DMS153 treated with DMSO at 0.1 percent for 48 hours (cell line): ENCODE measurements at regions not wholly inside any gene's neighbourhood (a gene's known extent, or its start where the extent isn't known, plus 50 kb on each side); places are given as distances from the start of the nearest gene placed in this dataset.

ENCODE experiments used
- DNase-seq: peaks from one replicate; lab custom pipeline; 2025; ENCODE audit not compliant: unreplicated experiment; lab: John Stamatoyannopoulos, UW

DNA sequence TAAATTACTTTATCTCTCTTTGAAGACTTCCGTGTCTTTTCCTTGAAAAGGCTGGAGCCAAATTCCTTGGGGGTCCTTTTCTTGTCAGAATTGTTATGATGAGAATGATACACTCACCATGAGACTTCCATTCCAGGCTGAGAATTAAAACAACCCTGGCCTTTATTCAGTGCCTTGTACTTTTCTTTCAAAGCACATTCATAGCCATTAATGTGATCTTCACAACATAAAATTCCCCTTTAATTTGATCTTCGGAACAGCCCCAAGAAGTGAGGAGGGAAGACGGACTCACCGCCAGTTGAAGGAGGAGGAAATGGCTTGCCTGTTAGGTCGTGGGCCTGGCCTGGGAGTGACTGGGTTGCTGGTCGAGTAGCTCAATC is 127.3 kb downstream of the DDX1 start:
- no peak for DNase-seq

DNA sequence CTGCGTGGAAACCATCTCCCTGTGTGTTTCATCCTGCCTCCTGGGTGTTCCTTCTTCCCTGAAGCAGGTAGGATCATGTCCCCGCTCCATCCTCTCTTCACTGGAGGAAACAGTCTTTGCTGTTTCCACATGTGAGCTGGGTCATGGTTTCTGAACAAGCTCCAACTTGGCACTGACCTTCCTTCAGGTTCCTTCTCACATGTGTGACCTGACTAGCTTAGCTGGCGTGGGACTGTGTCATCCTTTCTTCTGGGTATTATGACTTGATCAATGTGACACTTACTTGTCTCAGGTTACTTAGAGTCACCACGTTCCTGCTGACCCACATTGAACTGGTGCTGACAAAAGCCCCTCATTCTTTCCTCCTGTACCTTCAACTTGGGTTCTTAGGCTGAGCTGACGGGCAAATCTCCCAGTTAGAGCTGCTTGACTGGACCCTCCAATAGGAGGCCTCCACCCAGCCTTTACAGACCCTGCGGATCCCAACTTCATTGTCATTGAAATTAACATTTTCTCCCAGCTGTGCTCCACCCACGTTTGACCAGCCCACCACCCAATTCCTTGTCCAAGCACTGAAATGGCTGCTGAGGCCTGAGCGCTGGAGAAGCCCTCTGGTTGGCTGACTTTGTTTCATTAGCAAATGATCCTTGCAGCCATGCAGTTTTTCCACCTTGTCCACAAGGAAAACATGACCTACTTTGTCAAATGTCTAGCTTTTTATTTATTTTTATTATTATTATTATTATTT is 128.1 kb downstream of the DDX1 start:
- no peak for DNase-seq

DNA sequence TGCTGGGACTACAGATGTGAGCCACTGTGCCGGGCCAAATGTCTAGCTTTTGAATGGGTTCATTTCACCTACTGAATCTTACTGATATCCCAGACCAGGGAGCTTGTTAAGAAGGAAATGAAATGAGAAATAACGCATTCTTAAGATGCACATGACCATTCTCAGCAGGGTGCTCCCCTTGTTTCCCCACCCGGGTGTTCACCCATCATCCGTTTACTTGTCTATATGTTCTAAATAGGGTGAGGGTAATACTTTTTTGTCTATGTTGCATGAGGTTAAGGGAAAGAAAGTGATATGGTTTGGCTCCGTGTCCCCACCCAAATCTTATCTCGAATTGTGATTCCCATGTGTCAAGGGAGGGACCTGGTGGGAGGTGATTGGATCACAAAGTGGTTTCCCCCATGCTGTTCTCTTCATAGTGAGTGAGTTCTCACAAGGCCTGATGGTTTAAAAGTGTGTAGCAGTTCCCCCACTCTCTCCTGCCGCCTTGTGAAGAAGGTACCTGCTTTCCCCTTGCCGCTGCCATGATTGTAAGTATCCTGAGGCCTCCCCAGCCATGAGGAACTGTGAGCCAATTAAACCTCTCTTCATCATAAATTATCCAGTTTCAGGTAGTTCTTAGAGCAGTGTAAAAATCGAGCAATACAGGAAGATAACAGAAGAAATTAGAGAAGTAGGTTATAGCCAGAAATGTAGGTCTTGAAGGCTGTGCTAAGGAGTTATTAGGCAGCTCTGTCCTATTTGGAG is 129.1 kb downstream of the DDX1 start:
- DNase-seq: no peak

DNA sequence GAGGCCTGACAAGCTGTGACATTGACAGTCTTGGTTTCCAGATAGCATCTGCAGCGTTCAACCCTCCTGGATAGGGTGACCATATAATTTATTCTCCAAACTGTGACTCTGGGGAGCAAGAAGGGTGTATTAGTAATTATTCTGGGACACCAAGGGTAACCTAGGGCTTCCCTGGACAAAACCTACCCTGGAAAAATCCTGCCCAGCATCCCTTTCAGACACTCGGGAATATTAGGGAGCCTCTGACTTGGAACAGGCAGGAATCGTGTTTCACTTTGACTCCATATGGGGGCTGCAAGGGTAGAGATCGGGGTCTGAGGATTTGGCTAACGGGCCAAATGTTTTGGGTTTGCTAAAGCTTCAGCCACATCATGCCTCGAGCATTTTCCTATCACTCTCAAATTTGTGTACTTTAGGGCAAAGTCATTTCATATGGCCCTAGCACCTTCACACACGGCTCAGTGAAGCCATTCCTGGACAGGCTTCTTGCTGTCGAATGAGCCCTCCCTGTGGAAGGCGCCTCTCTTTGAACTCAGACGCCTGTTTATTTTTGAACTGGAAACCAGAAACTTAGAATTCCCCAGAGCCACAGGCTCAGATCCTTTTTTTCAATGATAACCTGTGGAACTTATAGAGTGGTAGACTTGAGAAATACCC is 129.9 kb downstream of the DDX1 start:
- DNase-seq: no peak

DNA sequence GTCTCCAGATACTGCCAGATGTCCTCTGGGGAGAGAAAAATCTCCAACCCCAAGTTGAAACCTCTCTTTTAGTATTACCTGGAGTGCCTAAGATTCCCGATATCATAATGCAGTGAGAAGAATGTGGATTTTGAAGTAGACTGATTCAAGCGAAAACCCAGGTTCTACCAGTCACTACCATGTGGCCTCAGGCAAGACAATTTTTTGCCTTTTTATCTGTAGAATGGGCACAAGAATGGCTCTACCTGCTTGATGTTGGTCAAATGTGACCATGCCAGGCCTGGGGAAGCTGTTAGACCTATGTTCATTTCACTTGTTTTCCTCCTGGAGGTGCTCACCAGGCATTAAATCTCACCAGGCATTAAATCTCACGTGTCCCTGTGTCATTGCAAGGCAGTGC is 131.3 kb downstream of the DDX1 start:
- no peak for DNase-seq

DNA sequence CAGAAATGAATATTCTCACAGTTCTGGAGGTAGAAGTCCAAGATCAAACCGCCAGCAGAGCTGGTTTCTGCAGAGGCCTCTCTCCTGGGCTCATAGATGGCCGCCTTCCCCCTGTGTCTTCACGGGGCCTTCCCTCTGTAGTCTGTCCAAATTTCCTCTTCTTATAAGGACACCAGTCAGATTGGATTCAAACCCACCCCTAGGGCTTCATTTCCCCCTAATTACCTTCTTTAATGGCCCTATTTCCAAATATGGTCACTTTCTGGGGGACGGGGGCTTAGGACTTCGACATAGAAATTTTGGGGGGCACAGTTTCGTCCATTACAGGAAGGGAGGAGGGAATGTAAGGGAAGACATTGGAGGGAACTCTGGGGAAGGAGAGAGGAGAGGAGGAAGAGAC is 132.6 kb downstream of the DDX1 start:
- DNase-seq: no peak

DNA sequence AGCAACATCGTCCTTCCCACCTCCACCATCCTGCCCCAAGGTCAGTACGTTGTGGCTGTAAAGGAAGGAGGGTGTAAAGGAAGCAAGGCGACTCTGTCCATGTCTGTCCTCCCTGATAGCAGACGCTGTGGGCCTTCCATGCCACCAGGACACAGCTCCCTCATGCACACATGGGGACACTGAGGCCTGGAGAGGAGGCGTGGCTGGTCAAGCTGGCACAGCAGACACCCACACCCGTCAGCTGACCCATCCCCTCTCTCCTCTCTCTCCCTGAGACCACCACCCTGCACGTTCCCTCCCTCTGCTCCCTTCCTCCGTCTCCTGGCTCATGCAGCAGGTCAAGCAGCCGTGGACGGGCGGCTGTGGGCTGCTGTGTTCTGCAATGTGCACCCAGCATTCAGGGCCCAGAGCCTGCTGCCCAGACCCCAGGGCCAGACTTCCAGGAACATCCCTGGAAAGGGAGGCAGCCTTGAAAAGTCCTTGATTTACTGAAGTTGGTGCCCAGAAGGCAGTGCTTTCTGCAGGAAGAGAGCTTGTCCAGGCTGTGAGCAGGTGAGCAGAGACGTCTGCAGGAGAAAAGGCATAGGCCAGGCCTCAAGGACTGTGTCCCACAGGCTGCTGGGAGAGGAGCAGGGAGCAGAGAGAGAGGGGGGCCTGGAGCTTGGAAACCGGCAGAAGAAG is 133.6 kb downstream of the DDX1 start:
- no peak for DNase-seq

DNA sequence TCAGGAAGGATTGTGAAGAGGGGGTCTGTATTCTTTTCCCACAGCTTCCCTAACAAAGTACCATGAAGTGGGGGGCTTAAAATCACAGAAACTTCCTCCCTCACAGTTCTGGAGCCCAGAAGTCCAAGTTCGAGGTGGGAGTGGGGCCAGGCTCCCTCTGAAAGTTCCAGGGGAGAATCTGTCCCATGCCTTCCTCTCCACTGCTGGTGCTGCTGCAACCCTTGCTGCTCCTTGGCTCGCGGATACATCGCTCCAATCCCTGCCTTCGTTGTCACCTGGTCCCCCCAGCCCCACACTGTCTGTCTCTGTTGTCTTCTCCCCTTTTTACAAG is 134.1 kb downstream of the DDX1 start:
- DNase-seq: no peak

DNA sequence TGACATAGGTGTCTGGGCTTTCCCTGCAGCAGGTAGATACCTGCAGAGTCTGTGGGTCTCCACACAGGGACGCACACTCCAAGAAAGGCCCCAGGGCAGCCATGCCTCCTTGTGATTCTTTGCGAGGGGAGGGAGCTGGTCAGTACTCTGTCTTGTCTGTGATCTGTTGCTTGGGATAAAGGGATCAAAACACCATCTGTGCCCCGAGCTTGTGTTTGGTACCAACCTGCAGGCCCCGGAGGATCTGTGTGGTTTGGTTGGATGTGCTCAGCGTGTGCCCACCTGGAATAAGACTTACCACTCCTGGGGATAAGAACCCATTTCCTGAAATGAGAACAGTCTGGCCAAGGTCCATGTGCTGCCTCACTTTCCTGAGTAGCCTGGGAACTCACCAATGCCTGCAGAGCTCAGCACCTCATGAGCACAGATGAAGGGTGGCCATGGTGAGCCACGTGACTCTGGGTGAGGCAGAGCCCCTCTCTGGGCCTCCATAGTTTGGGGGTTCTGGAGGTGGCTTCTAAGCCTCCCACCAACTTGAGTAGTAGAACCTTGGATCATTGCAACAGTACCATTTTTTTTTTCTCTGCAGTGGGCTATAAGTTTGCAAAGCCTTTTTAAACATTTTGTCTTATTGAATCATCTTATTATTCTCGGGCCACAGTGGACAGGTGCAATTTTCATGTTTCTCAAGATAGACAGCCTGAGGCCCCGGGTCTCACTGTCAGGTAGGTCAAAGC is 134.8 kb downstream of the DDX1 start:
- DNase-seq: no peak

DNA sequence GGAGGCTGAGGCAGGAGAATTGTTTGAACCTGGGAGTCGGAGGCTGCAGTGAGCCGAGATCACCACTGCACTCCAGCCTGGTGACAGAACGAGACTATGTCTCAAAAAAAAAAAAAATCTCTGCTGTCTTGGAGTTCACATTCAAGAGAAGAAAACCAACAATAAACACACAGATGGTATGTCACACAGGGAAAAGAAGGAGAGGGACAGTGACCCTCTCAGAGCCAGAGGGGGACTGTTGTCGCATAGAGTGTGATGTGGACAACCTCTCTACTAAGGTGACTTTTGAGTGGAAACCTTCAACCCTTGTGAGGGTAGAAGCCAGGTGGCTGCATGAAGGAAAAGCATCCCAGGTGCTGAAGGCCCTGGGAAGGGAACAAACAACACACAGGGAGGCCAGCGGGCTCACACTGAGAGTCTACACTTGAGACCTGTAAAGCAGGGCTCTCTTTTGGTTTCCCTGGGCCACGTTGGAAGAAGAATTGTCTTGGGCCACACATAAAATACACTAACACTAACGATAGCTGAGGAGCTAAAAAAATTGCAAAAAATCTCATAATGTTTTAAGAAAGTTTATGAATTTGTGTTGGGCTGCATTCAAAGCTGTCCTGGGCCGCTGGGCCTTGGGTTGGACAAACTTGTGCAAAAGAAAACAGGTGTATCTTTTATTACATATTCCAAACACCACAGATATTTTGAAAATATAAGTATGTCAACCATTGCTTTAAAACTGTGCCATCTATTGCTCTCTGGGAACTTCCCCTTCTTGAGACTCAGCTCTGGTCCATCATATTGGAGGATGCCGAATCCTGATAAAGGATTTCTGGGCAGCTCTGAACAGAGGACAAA is 136.0 kb downstream of the DDX1 start:
- DNase-seq: no peak

DNA sequence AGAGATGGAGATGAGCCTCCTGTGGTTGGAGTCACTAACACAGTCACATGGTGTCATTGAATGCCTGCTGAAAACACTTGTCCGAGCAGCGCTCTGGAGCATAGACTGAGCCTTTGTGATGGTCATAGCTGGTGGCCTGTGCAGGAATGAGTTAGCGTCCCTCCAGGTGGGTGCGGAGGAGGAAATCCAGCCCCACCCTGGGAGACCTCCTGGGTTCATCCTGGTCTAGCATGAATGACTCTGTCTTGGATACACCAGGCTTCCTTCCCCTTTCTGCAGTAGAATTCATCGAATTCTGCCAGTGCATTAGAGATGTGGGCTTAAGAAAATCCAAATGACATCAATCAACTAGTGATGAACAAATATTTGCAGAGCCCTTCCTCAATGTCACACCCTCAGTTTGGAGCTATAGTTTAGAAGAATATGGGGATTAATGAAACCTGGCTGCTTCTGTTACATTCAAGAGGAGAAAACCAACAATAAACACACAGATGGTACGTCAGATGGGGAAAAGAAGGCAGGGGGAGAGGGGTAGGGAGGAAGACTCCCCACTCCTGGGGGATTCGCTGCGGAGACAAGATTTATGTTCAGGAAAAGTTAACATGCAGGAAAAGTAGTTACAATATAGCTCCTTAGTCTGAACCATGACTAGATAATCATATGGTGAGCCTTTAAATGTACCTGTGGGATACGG is 136.7 kb downstream of the DDX1 start:
- no peak for DNase-seq

DNA sequence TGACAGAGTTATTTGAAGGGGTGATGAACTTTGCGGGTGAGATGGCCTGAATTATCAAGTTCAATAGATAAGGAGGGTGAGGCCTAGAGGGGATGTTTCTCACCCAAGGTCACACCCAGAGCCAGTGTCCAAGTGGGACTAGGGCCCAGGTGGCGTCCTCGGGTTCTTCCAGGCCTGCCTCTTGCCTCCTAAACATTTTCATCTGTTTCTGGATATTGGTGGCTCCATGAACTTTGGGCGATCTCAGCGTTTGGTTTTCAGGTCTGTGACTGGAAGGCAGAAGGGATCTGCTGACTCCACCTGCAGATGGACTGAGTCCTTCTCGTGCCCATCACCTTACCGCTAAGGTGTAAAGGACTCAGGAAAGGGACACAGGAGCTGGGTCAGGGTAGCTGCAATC is 137.3 kb downstream of the DDX1 start:
- no peak for DNase-seq

DNA sequence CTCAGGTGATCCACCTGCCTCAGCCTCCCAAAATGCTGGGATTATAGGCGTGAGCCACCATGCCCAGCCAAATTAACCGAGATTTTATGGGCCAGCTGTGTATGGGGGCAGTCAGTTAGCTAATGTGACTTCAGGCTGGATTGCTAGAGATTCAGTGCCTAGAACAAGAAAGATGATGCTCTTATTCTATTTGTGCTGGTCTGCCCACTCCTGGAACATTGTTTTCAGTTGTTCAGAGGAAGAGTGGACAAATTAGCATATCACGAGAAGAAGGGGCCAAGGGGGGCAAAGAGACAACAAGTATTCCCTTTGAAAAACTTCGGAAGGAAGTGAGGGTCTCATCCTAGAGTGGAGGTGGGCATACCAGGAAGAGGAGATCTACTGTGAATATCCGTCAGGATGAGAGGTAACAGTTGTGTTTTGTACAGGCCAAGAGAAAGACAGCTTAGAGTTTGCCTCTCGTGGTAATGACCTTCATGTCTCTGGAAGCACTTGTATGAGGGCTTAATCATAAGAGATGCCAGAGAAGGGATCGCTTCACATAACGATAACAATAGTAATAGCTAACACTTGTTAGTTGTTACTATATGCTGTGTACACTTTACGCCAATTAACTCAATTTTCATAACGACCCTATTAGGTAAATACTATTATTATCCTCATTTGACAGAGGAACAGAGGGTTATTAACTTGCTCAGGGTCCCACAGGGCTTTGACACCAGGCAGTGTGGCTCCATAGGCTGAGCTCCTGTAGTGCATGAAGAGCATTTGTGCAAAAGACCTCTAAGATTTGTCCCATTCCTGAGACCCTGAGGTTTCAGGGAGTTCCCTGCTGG is 138.3 kb downstream of the DDX1 start:
- no peak for DNase-seq

DNA sequence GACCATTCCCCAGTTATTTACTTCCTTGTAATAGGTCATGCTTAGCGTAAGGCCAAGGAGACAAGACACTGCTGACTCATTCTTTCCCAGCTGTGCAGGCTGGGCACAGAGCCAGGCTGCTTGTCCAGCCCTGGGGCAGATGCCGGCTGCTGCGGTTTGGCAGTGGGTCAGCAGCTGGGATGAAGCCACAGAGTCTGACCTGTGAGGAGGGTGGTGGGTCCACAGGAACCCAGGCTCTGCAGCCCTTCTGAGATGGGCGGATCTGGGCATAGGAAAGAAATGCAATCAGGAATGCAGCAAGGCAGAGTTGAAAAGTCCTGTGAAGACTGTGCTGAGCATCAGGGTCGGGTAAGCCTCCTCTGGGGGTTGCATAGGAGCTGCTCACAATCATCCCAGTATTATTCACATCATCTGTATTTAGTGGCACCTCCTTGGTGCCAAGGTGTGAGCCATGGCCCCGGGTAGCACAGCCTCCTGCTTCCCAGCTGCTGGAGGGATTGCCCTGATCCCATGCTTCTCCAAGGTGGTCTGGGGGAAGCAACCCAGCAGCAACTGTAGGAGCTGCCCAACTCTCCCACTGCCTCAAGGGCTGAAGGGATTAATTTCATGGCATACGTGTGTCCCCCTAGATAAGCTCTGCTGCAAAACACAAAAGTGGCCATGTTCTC is 139.0 kb downstream of the DDX1 start:
- DNase-seq: peak; percentile 52

DNA sequence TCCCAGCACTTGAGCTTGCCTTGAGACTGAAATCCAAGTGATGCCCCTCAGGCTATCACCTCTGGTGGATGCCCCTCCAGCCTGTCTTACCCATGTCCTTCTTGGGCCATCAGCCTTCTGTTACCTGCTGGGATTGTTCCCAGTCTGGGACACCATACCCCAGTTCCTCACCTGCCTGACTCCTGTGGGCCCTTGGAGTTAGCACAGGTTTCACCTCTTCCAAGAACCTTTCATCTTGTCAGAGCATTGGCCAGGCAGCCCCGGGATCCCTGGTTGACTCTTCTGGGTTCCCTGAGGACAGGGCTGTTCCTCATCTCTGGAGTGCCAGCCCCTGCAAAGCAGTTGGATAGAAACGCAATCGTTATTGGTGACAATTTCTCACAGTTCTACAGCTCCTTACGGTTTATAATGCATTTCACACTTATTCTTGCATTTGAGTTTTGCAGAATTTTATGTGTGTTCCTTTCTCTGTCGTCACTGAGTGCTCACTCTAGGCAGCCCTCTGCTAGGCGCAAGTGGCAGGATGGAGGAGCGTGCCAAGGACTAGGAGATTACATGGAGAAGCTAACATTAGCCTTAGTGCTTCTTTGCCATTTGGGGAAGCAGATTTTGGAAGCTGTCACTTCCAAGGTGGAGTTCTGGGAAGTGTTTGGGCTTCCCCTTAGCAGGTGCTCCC is 139.7 kb downstream of the DDX1 start:
- no peak for DNase-seq

DNA sequence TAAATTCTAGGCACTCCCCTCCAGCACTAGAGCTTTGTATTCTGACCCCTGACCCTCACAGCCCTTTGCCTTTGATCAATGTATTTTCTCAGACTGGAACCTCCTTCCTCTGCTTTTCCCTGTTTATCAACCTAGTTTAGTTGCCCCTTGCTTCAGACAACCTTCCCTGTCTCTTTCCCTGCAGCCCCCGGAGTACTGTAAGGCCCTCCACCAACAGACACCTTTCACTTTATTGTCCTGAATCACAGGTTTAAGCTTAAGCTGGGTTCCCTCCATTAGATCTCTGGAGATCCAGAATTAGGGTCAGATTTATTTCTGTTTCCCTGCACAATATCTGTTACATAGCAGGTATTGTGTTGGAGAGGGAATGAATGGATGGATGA is 140.2 kb downstream of the DDX1 start:
- no peak for DNase-seq

DNA sequence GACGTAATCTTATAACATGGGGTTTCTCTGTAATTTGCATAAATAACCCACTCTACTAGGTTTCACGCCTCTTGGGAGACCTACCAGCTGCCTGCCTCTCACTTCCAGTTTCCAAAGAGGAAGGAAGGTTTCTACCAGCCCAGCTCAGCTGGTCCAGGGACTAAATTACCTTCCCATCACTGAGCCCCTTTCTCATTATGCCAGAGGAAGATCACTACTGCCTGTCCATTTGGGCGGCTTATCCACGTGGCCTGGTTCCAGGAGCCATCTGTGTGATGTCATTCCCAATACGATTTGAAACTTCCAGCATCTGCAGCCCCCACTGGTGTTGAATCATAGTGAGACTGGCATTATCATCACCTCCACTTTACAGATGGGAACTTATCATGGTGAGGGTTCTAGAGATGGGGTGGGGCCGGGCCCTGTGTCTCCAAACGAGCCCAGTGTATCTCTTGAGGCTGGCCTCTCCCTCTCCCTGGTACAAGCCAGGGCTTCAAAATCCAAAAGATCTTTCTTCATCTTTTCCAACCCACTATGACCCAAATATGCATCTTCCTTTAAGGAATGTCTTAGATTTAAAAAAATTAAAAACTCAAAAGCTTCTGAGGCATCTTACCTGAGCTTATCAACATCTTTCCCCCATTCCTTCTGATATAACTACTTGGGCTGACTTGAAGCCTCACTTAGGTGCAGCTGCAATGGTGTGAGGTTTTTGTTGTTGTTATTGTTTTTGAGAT is 140.8 kb downstream of the DDX1 start:
- no peak for DNase-seq
